ENCODE measurements at regions not wholly inside any gene's neighbourhood (a gene's known extent, or its start where the extent isn't known, plus 50 kb on each side); places are given as distances from the start of the nearest gene placed in this dataset.

DNA sequence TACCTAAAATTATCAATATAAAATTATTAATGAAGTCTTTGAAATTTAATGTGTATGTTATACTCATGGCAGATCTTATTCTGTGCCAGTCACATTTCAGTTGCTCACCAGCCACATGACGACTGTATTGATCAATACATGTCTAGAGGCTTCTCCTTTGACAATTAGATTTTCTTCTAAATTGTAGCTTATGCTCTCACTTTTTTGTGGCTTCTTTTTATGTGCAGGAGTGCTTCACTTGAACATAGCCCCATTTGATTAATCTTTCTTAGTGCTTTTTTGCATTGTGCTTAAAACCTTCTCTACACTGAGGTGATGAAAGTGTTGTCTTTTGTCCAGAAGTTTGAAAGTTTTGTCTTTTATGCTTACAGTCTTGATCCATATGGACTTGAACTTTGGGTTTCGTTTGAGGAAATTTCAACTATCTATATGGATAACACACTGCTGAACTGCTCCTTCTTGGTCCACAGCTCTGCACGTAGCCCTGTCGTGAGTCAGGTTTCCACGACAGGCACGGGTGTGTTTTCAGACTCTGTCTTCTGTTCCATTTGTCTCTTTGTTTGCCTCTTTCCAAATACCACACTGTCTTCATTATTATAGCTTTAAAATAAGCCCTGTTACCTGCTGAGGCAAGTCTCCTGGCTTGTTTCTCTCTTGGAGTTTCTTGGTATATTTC lies 393.9 kb upstream of the CFAP20DC start:
- no peak for FAIRE-seq

DNA sequence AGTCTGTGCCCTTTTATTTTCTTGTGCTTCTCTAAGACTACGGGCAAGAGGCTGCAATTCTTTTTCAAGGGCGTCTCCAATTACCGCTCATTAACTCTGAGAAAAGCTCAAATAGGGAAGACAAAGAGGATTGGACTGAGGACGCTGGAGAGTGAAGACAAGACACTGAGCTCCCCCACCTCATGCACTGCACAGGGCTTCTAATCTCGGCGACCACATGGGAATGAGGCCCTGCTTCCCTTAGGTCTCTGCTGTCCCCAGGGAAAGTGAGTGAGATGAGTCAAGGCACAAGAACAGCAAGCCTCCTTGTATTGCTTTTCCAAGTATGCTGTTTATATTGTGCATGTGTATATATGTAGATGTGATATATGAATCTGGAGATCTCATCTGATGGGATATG lies 392.2 kb upstream of the CFAP20DC start:
- no peak for FAIRE-seq

DNA sequence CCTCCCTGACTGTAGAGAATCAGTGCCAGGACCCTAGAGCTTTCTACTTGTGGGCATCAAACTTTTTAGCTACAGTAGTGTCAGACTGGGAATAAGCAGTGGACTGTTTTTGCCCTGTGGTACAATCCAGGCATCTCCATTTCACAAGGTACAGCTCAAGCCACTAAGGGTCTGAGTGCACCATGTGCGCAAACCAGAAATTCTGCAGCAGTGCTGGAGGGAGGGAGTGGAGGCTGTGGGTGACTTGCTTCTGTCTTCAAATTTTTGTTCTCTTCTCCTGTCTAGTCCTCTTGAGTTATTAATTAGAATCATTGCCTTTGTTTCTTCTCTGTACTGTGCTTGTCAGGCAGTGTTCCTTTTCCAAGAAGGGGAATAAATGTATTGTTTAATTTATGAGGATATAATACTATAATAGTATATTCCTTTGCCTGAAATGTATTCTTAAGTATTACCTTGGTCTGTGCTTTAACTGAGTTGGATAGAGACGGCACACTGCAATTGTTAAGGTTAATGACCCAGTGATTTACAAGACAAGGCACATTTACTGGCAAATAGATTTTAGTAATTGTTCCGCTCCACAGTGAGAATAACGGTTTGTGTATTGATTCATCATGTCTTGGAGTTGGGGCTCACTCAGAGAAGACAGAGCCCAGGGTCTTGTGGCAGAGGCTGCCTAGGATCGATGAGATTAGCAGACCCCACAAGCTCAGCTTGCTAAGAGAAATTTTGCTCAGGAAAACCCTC lies 390.6 kb upstream of the CFAP20DC start:
- FAIRE-seq = no peak

DNA sequence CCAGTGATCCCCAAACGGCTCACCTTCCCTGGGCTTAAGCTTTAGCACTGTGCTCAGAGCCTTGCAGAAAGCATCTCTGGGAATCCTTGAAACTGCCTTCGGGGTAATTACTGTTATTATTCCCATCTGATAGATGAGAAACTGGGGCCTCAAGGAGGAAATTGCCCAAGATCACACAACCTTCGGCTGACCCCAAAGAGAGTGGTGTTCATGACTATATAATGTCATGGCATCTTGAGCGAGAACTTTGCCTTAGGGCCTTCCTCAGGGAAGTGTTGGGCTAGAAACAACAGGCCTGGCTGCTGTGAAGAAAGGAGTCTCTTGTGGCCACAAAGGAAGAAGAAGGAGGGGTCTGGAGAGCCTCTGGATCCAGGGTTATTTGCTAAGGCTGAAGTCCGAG lies 388.7 kb upstream of the CFAP20DC start:
- FAIRE-seq = no peak

DNA sequence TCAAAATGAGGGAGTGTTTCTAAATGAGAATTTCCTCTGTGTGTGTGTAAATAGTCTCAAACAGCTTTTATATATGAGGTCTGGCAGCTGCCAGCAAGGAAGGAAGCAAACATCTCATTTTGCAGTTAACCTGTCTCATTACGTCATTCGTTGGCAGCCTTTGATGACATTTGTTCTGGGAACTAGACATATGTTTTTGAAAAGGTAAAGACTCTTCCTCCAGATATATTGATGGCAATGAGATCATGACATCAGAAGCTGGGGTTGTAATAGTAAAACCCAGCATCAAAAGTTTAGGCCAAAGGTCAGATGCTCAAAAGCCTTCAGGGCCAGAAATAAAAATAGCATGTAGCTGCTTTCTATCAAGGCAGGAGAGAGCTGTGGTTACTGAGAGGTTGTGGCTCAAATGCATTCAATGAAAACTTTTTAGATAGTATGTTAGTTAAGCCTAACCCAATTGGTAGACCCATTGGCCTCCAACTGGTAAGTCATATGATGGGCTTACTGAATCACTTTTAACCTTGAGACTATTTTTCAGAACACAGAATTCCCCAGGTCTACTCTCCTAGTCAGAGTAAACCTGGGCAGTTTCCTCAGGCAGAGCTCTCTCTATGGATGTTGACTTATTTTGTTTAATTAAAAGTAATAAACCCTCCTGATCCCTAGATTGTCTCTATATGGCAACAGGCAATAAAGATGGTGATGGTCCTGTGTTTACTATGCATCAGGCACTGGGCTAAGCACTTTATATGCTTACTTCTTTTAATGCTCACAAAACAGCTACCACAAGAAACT lies 386.5 kb upstream of the CFAP20DC start:
- no peak for FAIRE-seq

DNA sequence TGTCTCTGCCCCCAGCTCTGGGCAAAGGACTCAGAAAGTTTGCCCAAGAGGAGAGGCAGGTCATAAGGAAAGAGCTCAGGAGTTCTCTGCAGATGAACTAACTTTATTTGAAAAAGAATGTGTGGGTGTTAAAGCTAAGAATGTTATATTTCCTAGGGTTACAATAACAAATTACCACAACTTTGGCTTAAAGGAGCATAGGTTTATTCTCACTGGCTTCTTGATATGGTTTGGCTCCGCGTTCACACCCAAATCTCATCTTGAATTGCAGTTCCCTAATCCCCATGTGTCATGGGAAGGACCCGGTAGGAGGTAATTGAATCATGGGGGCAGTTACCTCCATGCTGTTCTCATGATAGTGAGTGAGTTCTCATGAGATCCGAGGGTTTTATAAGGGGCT lies 383.7 kb upstream of the CFAP20DC start:
- no peak for FAIRE-seq

DNA sequence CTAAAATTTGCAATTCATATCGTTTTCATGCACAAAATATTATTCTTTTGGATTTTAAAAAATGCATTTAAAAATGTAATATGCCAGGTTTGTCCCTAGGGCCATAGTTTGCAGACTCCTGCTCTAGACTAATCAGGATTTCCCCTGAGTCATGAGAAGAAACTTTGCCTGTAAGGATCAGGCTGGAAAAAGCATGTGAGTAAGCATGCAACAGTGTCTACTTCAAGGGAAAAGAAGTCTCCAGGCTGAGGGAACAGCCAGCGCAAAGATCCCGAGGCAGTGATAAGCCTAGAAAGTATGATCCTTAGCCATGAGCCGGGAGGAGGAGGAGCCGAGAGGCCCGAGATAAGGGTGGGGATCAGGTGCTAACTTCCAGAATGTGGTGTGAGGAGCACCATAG lies 382.8 kb upstream of the CFAP20DC start:
- no peak for FAIRE-seq

DNA sequence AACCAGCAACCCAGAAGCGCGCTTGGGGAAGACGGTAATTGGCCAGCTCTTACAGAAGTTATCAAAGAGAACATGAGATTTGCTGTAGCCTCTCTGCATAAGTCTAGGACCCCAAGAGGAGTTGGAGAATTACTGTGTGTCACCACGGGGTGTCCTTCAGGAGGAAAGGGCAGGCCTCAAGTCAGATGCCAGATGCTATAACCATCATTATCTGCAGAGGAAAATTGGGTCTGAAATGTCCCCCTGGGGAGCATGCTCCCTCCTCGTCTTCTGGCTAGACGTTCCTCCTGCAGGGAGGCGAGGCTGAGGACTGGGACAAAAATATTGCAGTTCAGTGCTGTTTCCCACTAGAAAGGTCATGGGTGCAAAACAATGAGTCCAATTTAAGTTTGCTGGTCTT lies 380.5 kb upstream of the CFAP20DC start:
- no peak for FAIRE-seq

DNA sequence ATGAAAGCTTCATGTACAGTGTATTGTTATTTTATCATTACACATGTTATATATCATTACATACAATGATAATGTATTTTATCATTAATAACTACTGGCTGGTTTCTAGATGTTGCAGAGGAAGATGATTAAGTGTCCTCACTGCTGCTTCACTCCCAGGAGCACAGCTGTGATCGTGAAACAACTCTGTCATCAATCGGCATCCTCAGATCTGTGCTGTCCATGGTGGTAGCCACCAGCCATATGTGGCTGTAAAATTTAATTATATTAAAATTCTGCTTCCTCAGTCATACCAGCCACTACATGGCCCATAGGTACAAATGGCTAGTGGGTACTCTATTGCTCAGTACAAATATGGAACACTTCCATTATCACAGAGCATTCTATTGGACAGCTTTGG lies 379.4 kb upstream of the CFAP20DC start:
- no peak for FAIRE-seq

DNA sequence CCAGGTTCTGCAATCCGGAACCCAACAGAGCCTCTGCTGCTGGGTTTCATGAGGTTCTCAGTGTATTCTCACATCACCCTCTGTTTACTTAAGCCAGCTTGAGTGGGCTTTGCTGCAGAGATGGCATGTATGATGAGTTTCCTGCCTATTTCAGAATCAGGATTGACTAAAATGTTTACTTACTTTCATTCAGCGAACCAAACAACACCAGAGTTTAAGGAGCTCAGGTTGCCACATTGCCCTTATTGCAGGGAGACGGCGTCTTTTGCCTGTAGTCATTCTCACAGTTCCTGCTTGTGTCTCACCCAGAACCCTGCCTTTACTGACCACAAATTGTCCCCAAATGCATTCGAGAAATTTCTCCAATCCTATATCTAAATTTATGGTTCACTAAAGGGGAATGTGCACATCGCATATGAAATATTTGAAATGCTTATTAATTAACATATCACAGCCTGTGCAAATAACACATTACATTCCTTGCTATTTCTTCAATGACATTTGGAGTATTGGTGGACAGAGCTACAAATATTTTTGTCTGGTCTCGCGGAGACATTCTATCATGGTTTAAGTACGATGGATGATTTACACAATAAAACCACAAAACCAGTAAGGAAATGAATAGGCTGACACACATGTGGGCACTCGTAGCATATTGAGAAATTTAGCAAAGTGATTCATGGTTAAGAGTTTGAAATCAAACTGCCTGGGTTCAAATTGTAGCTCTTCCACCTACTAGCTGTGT lies 377.2 kb upstream of the CFAP20DC start:
- FAIRE-seq = no peak

DNA sequence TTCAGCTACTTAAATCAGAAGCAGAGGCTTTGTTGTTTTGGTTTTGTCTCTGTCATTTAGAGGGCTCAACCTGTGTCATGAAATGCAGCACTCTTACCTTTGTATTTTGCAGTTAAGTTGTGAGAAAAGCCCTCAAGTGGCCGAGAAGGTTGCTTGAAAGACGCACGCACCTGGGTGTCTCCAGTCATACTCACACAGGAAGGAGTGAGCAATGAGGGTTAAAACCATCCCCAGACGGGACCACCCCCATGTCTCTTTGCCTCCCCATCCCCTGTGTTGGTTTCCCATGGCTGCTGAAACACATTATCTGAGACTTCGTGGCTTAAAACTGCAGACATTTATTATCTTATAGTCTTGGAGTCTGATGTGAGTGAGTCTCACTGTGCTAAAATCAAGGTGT lies 376.1 kb upstream of the CFAP20DC start:
- FAIRE-seq = no peak

DNA sequence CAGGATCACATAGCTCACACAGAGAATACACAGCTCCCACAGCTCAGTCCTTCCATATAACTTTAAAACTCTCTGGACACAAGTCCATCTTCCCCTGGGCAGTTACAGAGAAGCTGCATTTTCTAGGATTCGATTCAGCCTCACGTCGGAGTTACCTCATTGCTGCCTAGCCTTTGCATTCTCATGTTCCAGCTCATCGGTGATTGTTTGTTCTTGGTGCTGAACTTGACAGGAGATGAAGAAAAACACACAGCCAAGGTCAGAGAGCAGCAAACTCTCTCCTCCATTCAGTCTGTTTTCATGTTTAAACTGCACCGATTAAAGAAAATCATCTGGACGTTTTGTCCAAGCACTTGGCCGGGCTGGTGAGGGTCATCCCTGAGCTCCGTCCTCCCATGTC lies 375.5 kb upstream of the CFAP20DC start:
- no peak for FAIRE-seq

DNA sequence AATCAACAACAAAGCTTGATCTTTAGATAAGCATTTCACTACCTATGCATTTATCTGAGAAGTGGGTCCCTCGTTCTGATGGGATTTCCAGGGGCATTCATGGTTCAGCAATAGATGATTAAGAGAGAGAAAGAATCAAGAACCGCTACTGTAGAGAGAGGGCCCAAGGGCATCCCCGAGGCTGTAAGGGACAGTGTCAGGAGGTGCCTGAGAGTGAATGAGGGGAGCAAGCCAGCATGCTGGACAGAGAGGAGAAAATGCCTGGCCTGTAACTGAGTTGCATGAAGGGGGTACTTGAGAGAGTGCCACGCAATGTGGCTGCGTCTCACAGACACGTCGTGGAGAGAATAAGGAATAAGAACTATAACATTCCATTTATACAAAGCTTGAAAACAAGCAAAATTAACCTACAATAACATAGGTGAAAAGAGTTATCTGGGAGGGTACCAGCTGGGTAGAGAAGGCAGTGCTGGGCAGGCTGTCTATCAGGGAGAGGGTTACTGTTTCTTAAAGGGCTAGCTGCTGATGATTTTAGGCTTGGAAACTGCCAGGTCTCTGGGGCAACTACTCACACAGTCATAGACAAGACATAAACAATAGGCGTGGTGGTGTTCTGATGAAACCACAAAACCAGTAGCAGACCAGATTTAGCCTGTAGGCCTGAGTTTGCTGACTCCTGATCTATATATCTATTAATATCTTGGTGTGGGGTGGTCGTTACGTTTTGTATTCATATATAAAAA lies 374.6 kb upstream of the CFAP20DC start:
- FAIRE-seq = no peak

DNA sequence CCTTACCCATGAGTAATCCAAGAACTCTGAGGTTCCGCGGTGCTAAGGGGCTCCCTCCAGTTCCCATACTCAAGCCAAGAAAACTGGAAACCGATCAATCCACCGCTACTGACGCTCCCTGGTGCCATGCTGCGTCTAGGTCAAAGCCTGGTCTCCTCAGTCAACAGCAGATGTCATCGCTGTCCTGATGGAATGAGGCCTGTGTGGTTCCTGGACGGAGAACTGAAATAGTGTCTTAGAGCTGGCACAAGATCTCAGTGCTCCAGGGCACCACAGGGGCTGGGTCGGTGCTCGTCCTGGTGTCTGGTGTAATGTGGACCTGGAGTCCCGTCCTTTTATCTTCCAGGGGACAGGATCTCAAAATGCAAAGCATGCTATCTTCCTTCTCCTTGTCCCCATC lies 373.9 kb upstream of the CFAP20DC start:
- no peak for FAIRE-seq

DNA sequence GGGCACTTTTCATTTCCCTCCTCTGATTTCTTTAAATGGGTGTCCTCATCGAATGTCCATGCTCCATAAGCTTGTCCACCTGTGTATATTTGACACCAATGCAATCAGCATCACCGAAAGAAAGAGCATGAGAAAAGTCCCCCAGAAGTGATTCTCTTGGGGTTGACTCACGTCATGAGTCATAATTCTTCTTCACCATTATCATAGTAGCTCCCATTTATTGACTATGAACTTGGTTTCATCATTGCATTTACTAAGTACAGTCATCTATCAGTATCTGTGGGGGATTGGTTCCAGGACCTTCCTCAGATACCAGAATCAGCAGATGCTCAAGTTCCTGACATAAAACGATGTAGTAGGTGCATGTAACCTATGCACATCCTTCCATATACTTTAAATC lies 372.5 kb upstream of the CFAP20DC start:
- FAIRE-seq = no peak

DNA sequence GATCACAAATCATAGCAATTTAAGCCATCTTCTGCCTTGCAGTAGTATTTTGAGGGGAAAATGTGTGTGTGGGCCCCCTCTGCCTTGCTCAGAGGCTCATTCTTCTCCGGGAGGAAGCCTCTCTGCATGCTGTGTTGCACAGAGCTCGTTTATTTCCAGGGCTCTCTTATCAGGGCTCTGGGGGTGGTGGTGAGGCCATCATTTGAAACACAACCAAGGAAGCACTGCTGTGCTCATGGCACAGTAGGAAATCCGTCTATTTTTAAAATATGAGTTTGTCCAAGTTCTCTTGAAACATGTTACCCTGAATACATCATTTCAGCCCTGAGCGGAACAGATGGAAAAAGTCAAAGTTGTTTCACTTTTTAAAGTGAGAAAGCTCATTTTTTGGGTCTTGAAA lies 369.0 kb upstream of the CFAP20DC start:
- no peak for FAIRE-seq

DNA sequence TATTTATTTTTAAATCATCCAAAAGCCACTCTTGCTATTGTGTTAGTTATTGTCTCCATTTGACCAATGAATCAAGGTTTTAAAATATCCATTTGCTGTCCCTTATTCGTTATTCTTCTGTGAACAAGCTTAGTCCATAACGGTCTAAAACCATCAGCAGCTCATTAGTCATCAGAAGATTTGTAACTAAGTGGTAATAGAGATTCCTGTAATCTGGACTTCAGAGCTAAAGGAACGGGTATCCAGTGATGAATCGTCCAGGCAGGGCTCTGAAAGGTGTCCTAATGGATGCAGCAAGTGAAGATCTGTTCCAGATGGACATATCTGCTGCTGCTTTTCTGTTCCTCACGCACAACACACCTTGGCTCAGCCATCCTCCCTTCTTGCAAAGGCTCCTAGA lies 362.7 kb upstream of the CFAP20DC start:
- no peak for FAIRE-seq

DNA sequence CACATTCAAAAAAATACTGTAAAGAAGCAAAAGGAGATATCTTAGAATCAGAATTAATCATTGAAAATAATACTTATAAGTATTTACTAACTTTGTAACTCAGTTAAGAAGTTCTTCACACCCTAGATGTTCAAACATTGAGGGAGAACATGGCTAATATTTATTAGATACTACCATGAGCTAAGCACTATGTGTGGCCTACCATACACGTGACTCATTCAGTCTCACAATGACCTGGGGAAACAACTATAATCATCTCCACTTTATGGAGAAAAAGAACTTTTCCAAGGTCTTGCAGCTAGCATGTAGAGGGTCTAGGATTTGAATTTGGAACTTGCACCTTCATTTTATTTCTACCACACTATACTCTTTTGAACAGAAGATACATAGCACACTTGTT lies 361.9 kb upstream of the CFAP20DC start:
- FAIRE-seq = no peak

DNA sequence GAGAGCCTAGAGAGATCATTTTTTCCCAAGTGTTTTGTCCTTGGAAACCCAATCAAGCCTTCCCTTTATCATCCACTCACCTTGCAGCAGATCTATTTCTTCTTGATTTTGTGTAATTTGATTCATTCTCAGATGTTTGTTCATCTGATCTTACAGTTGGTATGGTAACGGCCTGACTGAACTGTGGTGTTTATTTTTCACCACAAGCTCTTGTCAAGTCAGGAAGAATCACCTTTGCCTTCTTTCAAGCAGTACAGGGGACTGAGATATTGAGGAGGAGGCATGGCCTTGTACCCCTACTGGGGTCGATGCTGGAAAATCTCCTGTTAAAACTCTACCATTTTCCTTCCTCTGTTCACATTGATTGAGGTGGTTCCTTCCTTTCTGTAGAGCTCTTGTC lies 361.4 kb upstream of the CFAP20DC start:
- no peak for FAIRE-seq

DNA sequence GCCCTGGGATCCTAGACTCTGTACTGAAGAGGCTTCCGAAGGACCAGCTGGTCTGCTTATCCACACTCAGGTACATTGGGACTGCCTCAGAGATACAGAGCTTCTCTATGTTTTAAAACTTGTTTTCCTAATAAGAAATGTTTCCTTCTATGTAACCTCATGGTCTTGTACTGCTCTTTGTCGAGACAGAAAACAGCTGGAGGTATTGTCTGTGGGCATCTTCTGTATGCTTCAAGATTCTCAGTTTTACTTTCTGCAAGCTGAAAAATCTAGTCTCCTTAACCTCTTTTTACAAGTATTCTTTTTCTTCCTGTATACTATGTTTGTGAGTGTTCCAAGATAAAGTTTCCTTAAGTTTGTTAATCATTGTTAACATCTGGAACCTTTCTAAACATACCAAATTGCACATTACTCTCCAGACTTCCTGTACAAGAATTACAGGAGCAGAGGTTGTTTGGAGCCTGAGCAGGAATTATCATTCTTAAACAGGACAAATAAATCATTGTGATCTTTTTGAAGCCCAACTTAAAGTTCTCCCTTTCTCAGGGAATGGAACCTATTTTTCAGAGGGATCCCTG lies 358.3 kb upstream of the CFAP20DC start:
- FAIRE-seq = no peak

DNA sequence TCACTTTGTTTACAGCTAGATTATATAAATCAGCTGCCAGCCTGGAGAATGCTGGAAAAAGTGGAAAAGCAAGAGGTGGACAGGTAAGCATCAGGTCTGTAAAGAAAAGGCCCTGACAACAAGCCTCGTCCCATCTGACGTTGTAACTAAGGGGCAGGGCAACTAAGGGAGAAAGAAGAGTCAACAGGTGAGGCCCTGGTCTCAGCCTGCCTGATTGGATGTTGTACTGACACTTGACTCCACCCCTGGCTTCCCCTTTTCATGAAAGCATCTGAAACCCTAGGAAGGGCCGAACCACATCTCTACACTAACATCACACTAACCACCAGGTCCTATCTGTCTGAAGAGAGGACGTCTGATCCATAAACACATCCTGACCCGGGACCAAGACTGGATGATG lies 357.6 kb upstream of the CFAP20DC start:
- no peak for FAIRE-seq

DNA sequence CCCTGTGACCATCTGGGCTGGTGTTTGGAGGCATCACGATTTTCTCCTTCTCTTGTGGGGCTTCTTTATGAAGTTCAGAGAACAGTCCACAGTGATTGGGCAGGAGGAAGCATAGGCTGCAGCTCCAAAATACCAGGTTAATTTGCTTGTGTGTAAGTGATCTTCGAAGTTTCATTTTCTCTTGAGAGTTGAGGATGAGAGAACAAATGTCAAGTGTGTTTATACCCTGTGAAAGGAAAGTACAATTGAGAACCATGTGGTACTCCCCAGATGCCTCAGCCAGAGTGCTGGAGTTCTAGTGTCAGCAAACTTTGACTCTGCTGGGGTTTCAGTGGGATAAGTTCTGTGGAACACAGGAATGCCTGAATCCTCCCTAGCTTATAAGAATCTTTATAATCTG lies 357.1 kb upstream of the CFAP20DC start:
- no peak for FAIRE-seq

All from colon (tissue), 2 donors.